ENCODE measurements at regions not wholly inside any gene's neighbourhood (a gene's known extent, or its start where the extent isn't known, plus 50 kb on each side); places are given as distances from the start of the nearest gene placed in this dataset.

GRCh38 chr18:72100465-72101004 lies 443.6 kb downstream of the CBLN2 start:
- WGBS (ENCODE audit: extremely low coverage, insufficient coverage, insufficient read length): no CpG with 5 or more reads among the region's 5 CpGs
- no peak overlapping the region for H3K4me2 ChIP-seq (ENCODE audit: low read length)
- no peaks in the 10 kb centered on the region for H3K79me1 ChIP-seq (ENCODE audit: low read length)
- H3K14ac ChIP-seq (ENCODE audit: low read length): no peak overlapping the region
- H3K79me2 ChIP-seq (ENCODE audit: control insufficient read depth, insufficient read depth, low read length, poor library complexity): no peaks in the 10 kb centered on the region
- no peak overlapping the region for H3K4me3 ChIP-seq (ENCODE audit: low read depth, low read length)
- no peak overlapping the region for H2BK5ac ChIP-seq (ENCODE audit: low read depth, low read length, poor library complexity)
- H3K23ac ChIP-seq (ENCODE audit: low read length): no peak overlapping the region
- no peak overlapping the region for H3K4ac ChIP-seq (ENCODE audit: low read depth, low read length)
- H3K36me3 ChIP-seq (ENCODE audit: control insufficient read depth in 1 of 2, insufficient read depth in 2 of 2, low read length in 2 of 2): no peaks in the 10 kb centered on the region
- no peaks in the 10 kb centered on the region for H3K27me3 ChIP-seq (ENCODE audit: insufficient read depth, low read length)
- H3K27ac ChIP-seq (ENCODE audit: low read depth, low read length): no peak overlapping the region
- H4K91ac ChIP-seq (ENCODE audit: low read depth, low read length): no peak overlapping the region
- H2BK120ac ChIP-seq (ENCODE audit: insufficient read depth, low read length, poor library complexity): no peak overlapping the region
- no peak overlapping the region for H2AFZ ChIP-seq (ENCODE audit: insufficient read depth, low read length, poor library complexity)
- H2BK12ac ChIP-seq (ENCODE audit: low read length): no peak overlapping the region
- DNase-seq: no peak
- H4K12ac ChIP-seq (ENCODE audit: low read depth, low read length): no peak overlapping the region
- H3K18ac ChIP-seq (ENCODE audit: low read length): no peak overlapping the region
- no peak overlapping the region for H3K9ac ChIP-seq (ENCODE audit: low read length)
- no peaks in the 10 kb centered on the region for H3K4me1 ChIP-seq (ENCODE audit: control insufficient read depth in 1 of 2, insufficient read depth in 2 of 2, low read length in 2 of 2)
- no peak overlapping the region for H4K8ac ChIP-seq (ENCODE audit: low read depth, low read length)
- peaks cover 1% of the 10 kb centered on the region for H3K9me3 ChIP-seq (ENCODE audit: insufficient read depth, low read depth, low read length)
- no peak overlapping the region for H2AK5ac ChIP-seq (ENCODE audit: low read length)

DNA sequence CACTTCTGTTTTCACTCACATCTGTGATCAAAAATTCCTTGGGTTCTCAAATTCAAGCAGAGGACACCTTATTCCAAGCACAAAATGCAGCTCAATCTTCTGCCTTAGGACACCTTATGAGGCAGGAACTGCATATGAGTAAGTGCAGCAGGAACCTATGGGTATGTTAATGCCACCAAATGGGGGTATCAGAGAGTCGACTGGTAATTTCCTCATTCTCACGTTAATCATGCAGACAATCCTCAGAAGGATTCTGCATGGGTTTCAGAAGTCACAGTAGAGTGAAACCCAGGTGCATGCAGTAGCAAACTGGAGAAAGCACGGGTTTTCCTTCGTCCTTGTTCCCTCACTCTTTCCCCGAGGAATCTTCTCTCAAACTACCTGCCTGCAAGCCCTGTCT lies 452.8 kb downstream of the CBLN2 start:
- no peak overlapping the region for H4K8ac ChIP-seq (ENCODE audit: low read depth, low read length)
- no peak overlapping the region for H3K4ac ChIP-seq (ENCODE audit: low read depth, low read length)
- no peak overlapping the region for H3K18ac ChIP-seq (ENCODE audit: low read length)
- H3K79me1 ChIP-seq (ENCODE audit: low read length): no peaks in the 10 kb centered on the region
- H2BK120ac ChIP-seq (ENCODE audit: insufficient read depth, low read length, poor library complexity): no peak overlapping the region
- no peaks in the 10 kb centered on the region for H3K36me3 ChIP-seq (ENCODE audit: control insufficient read depth in 1 of 2, insufficient read depth in 2 of 2, low read length in 2 of 2)
- no peaks in the 10 kb centered on the region for H3K27me3 ChIP-seq (ENCODE audit: insufficient read depth, low read length)
- H3K4me1 ChIP-seq (ENCODE audit: control insufficient read depth in 1 of 2, insufficient read depth in 2 of 2, low read length in 2 of 2): no peaks in the 10 kb centered on the region
- H4K12ac ChIP-seq (ENCODE audit: low read depth, low read length): no peak overlapping the region
- no peaks in the 10 kb centered on the region for H3K79me2 ChIP-seq (ENCODE audit: control insufficient read depth, insufficient read depth, low read length, poor library complexity)
- no peak overlapping the region for H2BK12ac ChIP-seq (ENCODE audit: low read length)
- no peak overlapping the region for H2BK5ac ChIP-seq (ENCODE audit: low read depth, low read length, poor library complexity)
- H3K4me2 ChIP-seq (ENCODE audit: low read length): no peak overlapping the region
- H2AFZ ChIP-seq (ENCODE audit: insufficient read depth, low read length, poor library complexity): no peak overlapping the region
- no peak overlapping the region for H3K9ac ChIP-seq (ENCODE audit: low read length)
- DNase-seq: no peak
- no peak overlapping the region for H3K14ac ChIP-seq (ENCODE audit: low read length)
- no peak overlapping the region for H3K4me3 ChIP-seq (ENCODE audit: low read depth, low read length)
- H4K91ac ChIP-seq (ENCODE audit: low read depth, low read length): no peak overlapping the region
- H2AK5ac ChIP-seq (ENCODE audit: low read length): no peak overlapping the region
- WGBS (ENCODE audit: extremely low coverage, insufficient coverage, insufficient read length): no CpG with 5 or more reads among the region's 5 CpGs
- H3K27ac ChIP-seq (ENCODE audit: low read depth, low read length): no peak overlapping the region
- no peak overlapping the region for H3K23ac ChIP-seq (ENCODE audit: low read length)
- no peaks in the 10 kb centered on the region for H3K9me3 ChIP-seq (ENCODE audit: insufficient read depth, low read depth, low read length)

GRCh38 chr18:72089432-72089831 lies 454.7 kb downstream of the CBLN2 start:
- H4K8ac ChIP-seq (ENCODE audit: low read depth, low read length): no peak overlapping the region
- no peaks in the 10 kb centered on the region for H3K9me3 ChIP-seq (ENCODE audit: insufficient read depth, low read depth, low read length)
- H3K27ac ChIP-seq (ENCODE audit: low read depth, low read length): no peak overlapping the region
- H3K79me2 ChIP-seq (ENCODE audit: control insufficient read depth, insufficient read depth, low read length, poor library complexity): no peaks in the 10 kb centered on the region
- H3K23ac ChIP-seq (ENCODE audit: low read length): no peak overlapping the region
- H2AFZ ChIP-seq (ENCODE audit: insufficient read depth, low read length, poor library complexity): no peak overlapping the region
- no peak overlapping the region for H3K14ac ChIP-seq (ENCODE audit: low read length)
- H3K4ac ChIP-seq (ENCODE audit: low read depth, low read length): no peak overlapping the region
- no peaks in the 10 kb centered on the region for H3K79me1 ChIP-seq (ENCODE audit: low read length)
- H2AK5ac ChIP-seq (ENCODE audit: low read length): no peak overlapping the region
- H3K18ac ChIP-seq (ENCODE audit: low read length): no peak overlapping the region
- no peak overlapping the region for H4K12ac ChIP-seq (ENCODE audit: low read depth, low read length)
- no peaks in the 10 kb centered on the region for H3K36me3 ChIP-seq (ENCODE audit: control insufficient read depth in 1 of 2, insufficient read depth in 2 of 2, low read length in 2 of 2)
- H3K4me1 ChIP-seq (ENCODE audit: control insufficient read depth in 1 of 2, insufficient read depth in 2 of 2, low read length in 2 of 2): no peaks in the 10 kb centered on the region
- no peak for DNase-seq
- no peak overlapping the region for H2BK5ac ChIP-seq (ENCODE audit: low read depth, low read length, poor library complexity)
- H4K91ac ChIP-seq (ENCODE audit: low read depth, low read length): no peak overlapping the region
- no peak overlapping the region for H3K4me2 ChIP-seq (ENCODE audit: low read length)
- H3K4me3 ChIP-seq (ENCODE audit: low read depth, low read length): no peak overlapping the region
- no peak overlapping the region for H2BK120ac ChIP-seq (ENCODE audit: insufficient read depth, low read length, poor library complexity)
- no peaks in the 10 kb centered on the region for H3K27me3 ChIP-seq (ENCODE audit: insufficient read depth, low read length)
- no CpG with 5 or more reads among the region's 3 CpGs for WGBS (ENCODE audit: extremely low coverage, insufficient coverage, insufficient read length)
- no peak overlapping the region for H3K9ac ChIP-seq (ENCODE audit: low read length)
- no peak overlapping the region for H2BK12ac ChIP-seq (ENCODE audit: low read length)

DNA sequence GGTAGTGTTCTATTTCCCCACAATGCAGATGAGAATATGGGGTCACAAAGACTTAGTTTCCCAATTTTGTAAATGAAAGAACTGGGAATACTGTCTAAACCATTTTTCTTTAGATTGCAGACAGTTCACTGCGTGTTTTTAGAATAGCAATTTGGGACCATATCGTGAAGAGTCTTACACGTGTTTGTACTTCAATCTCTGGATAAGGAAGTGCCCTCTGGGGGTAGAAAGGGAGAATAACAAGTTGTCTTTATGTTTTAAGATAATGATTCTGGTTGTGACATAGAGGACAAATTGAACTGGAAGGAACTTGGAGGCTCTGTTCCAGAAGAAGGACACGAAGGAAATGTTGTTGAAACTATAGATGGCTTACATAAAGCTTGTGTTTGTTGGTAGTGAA lies 457.7 kb downstream of the CBLN2 start:
- WGBS (ENCODE audit: extremely low coverage, insufficient coverage, insufficient read length): no CpG with 5 or more reads among the region's 4 CpGs
- no peak overlapping the region for H3K23ac ChIP-seq (ENCODE audit: low read length)

More for the DNA sequence above, 457.7 kb downstream of the CBLN2 start:
- no peak overlapping the region for H3K18ac ChIP-seq (ENCODE audit: low read length)
- no peak overlapping the region for H2AK5ac ChIP-seq (ENCODE audit: low read length)
- no peak overlapping the region for H3K4me2 ChIP-seq (ENCODE audit: low read length)
- H3K79me1 ChIP-seq (ENCODE audit: low read length): no peaks in the 10 kb centered on the region
- H3K4ac ChIP-seq (ENCODE audit: low read depth, low read length): no peak overlapping the region
- H2BK12ac ChIP-seq (ENCODE audit: low read length): no peak overlapping the region
- H3K9me3 ChIP-seq (ENCODE audit: insufficient read depth, low read depth, low read length): no peaks in the 10 kb centered on the region
- no peak overlapping the region for H4K91ac ChIP-seq (ENCODE audit: low read depth, low read length)
- no peak overlapping the region for H3K9ac ChIP-seq (ENCODE audit: low read length)
- H3K27me3 ChIP-seq (ENCODE audit: insufficient read depth, low read length): no peaks in the 10 kb centered on the region
- no peak overlapping the region for H3K4me3 ChIP-seq (ENCODE audit: low read depth, low read length)
- H4K12ac ChIP-seq (ENCODE audit: low read depth, low read length): no peak overlapping the region
- no peaks in the 10 kb centered on the region for H3K36me3 ChIP-seq (ENCODE audit: control insufficient read depth in 1 of 2, insufficient read depth in 2 of 2, low read length in 2 of 2)
- H2BK5ac ChIP-seq (ENCODE audit: low read depth, low read length, poor library complexity): no peak overlapping the region
- peak in 1 of 2 donors; percentile 24 for DNase-seq
- H3K4me1 ChIP-seq (ENCODE audit: control insufficient read depth in 1 of 2, insufficient read depth in 2 of 2, low read length in 2 of 2): no peaks in the 10 kb centered on the region
- no peak overlapping the region for H2BK120ac ChIP-seq (ENCODE audit: insufficient read depth, low read length, poor library complexity)
- H4K8ac ChIP-seq (ENCODE audit: low read depth, low read length): no peak overlapping the region
- H2AFZ ChIP-seq (ENCODE audit: insufficient read depth, low read length, poor library complexity): no peak overlapping the region
- no peak overlapping the region for H3K14ac ChIP-seq (ENCODE audit: low read length)
- H3K27ac ChIP-seq (ENCODE audit: low read depth, low read length): no peak overlapping the region
- no peaks in the 10 kb centered on the region for H3K79me2 ChIP-seq (ENCODE audit: control insufficient read depth, insufficient read depth, low read length, poor library complexity)
